ENCODE measurements at regions not wholly inside any gene's neighbourhood (a gene's known extent, or its start where the extent isn't known, plus 50 kb on each side); places are given as distances from the start of the nearest gene placed in this dataset.
"Not testable (repeated sequence)": the region's sequence is repeated elsewhere in the genome, so short reads cannot be mapped to it uniquely, and the experiment has no call there.

GRCh38 chr9:30972654-30973053, 1411.8 kb upstream of the ACO1 start:
- DNase-seq (ENCODE audit: low spot score), result no peak

- no peak for DNase-seq (ENCODE audit: low spot score)
Measured at GRCh38 chr9:30977965-30978364, 1406.5 kb upstream of the ACO1 start.

- DNase-seq (ENCODE audit: low spot score), result no peak
Measured at GRCh38 chr9:30982301-30982700, 1402.1 kb upstream of the ACO1 start.

GRCh38 chr9:30995956-30996738, 1388.3 kb upstream of the ACO1 start:
- DNase-seq (ENCODE audit: low spot score), result no peak

- no peak for DNase-seq (ENCODE audit: low spot score)
Measured at GRCh38 chr9:30996761-30997160, 1387.7 kb upstream of the ACO1 start.

GRCh38 chr9:30997291-30997690, 1387.2 kb upstream of the ACO1 start:
- no peak for DNase-seq (ENCODE audit: low spot score)

- DNase-seq (ENCODE audit: low spot score), result no peak
Measured at GRCh38 chr9:31005086-31005665, 1379.3 kb upstream of the ACO1 start.

GRCh38 chr9:31013371-31013770, 1371.1 kb upstream of the ACO1 start:
- DNase-seq (ENCODE audit: low spot score), result no peak

- no peak for DNase-seq (ENCODE audit: low spot score)
Measured at GRCh38 chr9:31023847-31024246, 1360.6 kb upstream of the ACO1 start.

GRCh38 chr9:31027678-31028077, 1356.8 kb upstream of the ACO1 start:
- DNase-seq (ENCODE audit: low spot score), result no peak

- no peak for DNase-seq (ENCODE audit: low spot score)
Measured at GRCh38 chr9:31028137-31028536, 1356.3 kb upstream of the ACO1 start.

- DNase-seq (ENCODE audit: low spot score), result no peak
Measured at GRCh38 chr9:31030741-31031202, 1353.7 kb upstream of the ACO1 start.

GRCh38 chr9:31032206-31032605, 1352.2 kb upstream of the ACO1 start:
- DNase-seq (ENCODE audit: low spot score), result no peak

- DNase-seq (ENCODE audit: low spot score), result no peak
Measured at GRCh38 chr9:31034311-31034710, 1350.1 kb upstream of the ACO1 start.

GRCh38 chr9:31040564-31040963, 1343.9 kb upstream of the ACO1 start:
- DNase-seq (ENCODE audit: low spot score), result no peak

- DNase-seq (ENCODE audit: low spot score), result no peak
Measured at GRCh38 chr9:31045810-31046209, 1338.6 kb upstream of the ACO1 start.

GRCh38 chr9:31061592-31061991, 1322.9 kb upstream of the ACO1 start:
- not testable (repeated sequence) for DNase-seq (ENCODE audit: low spot score)

- DNase-seq (ENCODE audit: low spot score), result no peak
Measured at GRCh38 chr9:31065691-31066090, 1318.8 kb upstream of the ACO1 start.

- no peak for DNase-seq (ENCODE audit: low spot score)
Measured at GRCh38 chr9:31067418-31067817, 1317.0 kb upstream of the ACO1 start.

- no peak for DNase-seq (ENCODE audit: low spot score)
Measured at GRCh38 chr9:31071606-31072286, 1312.7 kb upstream of the ACO1 start.

- DNase-seq (ENCODE audit: low spot score), result no peak
Measured at GRCh38 chr9:31078175-31078574, 1306.3 kb upstream of the ACO1 start.

- no peak for DNase-seq (ENCODE audit: low spot score)
Measured at GRCh38 chr9:31084350-31084749, 1300.1 kb upstream of the ACO1 start.

GRCh38 chr9:31089549-31090221, 1294.8 kb upstream of the ACO1 start:
- DNase-seq (ENCODE audit: low spot score), result no peak

All from LoVo (cell line).